SJCRH30 (cell line): ENCODE measurements at regions not wholly inside any gene's neighbourhood (a gene's known extent, or its start where the extent isn't known, plus 50 kb on each side); places are given as distances from the start of the nearest gene placed in this dataset.
"Not testable (repeated sequence)": the region's sequence is repeated elsewhere in the genome, so short reads cannot be mapped to it uniquely, and the experiment has no call there.

Experiments
- DNase-seq, 2 experiments: peaks; one replicate each; pipeline ENCODE4 v3.0.0-alpha.2; 2015 to 2020
- H3K27ac ChIP-seq: fragments of 250-450 bp; sonication (Bioruptor Pico); 2 replicates; pipeline ENCODE4 v1.5.1; 2020; ENCODE audit warnings: mild to moderate bottlenecking, moderate library complexity
- H3K27me3 ChIP-seq: fragments of 250-450 bp; sonication (Bioruptor Pico); 2 replicates; pipeline ENCODE4 v1.5.1; 2020; ENCODE audit warnings: mild to moderate bottlenecking, moderate library complexity
- H3K36me3 ChIP-seq: fragments of 250-450 bp; sonication (Bioruptor Pico); 2 replicates; pipeline ENCODE4 v1.5.1; 2020; ENCODE audit warnings: mild to moderate bottlenecking, moderate library complexity
- H3K4me1 ChIP-seq: fragments of 250-450 bp; sonication (Bioruptor Pico); 2 replicates; pipeline ENCODE4 v1.5.1; 2020; ENCODE audit warnings: mild to moderate bottlenecking, moderate library complexity
- H3K4me3 ChIP-seq: fragments of 250-450 bp; sonication (Bioruptor Pico); 2 replicates; pipeline ENCODE4 v1.5.1; 2020; ENCODE audit warnings: mild to moderate bottlenecking, moderate library complexity
- H3K9me3 ChIP-seq: fragments of 250-450 bp; sonication (Bioruptor Pico); replicated peaks from 2 replicates; pipeline ENCODE4 v1.5.1; 2020; ENCODE audit warnings: mild to moderate bottlenecking, moderate library complexity

DNA sequence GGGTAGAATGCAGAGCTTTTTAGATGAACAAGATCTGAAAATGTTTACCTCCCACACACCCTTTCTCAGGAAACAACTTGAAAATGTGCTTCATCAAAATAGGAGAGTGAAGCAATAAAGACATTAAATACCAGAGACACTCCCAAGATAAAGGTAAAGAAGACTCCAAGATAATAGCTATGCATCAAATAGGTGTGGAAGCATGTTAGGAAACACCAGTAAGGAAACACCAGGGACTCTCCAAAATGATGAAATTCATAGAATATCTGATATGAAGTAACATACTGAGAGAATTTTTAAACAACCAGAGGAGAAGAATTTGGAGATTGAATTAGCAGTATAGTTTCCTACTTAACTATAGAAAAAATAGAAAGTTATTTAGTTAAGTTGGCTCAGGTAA lies 57.0 kb downstream of the OR10A6 start:
- Histone ChIP-seq H3K4me1 (no peaks in the 10 kb centered on the region; the same call in 1 of the 2 replicates), H3K27ac (no peak overlapping the region), H3K9me3 (no peaks in the 10 kb centered on the region), H3K36me3 (0 out of 2 replicates have a peak, but pooled peaks cover 2% of the 10 kb centered on the region), H3K27me3 (no peaks in the 10 kb centered on the region), H3K4me3 (no peak overlapping the region)
- DNase-seq: no peak

DNA sequence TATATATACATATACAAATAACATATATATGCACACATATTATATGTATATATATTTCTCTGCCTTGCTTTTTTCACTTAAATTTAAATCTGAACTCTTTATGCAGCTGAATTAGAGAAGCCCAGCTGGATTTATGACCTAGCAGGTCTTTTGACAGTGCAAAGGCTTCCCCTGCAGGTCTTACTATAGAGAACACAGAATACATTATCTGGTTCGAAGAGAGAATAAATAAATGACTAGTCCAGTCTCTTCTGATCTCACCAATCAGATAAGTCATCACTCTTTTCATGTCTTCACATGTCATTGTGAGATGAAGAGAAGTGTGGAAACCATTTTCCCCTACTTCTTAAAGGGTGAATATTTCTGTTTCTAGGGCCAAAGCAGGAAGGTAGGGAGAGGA lies 58.2 kb downstream of the OR10A6 start:
- no peak for DNase-seq
- Histone ChIP-seq H3K9me3 (no peaks in the 10 kb centered on the region), H3K27ac (no peak overlapping the region), H3K4me1 (no peaks in the 10 kb centered on the region; the same call in 1 of the 2 replicates), H3K36me3 (0 out of 2 replicates have a peak, but pooled peaks cover 2% of the 10 kb centered on the region), H3K4me3 (no peak overlapping the region), H3K27me3 (no peaks in the 10 kb centered on the region)

DNA sequence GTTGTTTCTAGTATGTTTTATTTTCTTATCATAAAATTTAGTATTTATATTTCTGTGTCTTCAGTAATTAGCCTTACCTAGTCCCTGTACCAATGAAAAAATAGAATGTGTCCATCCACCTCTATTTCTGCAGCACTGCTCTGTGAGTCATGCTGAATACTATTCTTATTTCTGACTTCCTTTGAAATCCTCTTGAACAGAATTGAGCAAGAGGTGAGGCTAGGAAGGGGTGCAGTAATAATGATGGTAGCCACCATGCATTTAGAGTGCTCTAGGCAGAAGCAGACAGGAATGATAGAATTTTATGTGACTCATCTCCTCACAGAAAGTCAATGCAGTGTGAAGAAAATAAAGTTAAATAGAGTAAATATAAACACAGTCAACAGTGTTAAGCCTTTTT lies 60.0 kb downstream of the OR10A6 start:
- no peak overlapping the region for H3K27ac ChIP-seq
- H3K4me3 ChIP-seq: no peak overlapping the region
- no peaks in the 10 kb centered on the region for H3K4me1 ChIP-seq
- H3K9me3 ChIP-seq: no peaks in the 10 kb centered on the region
- DNase-seq: no peak
- H3K27me3 ChIP-seq: no peaks in the 10 kb centered on the region
- 0 out of 2 replicates have a peak, but pooled peaks cover 2% of the 10 kb centered on the region for H3K36me3 ChIP-seq

DNA sequence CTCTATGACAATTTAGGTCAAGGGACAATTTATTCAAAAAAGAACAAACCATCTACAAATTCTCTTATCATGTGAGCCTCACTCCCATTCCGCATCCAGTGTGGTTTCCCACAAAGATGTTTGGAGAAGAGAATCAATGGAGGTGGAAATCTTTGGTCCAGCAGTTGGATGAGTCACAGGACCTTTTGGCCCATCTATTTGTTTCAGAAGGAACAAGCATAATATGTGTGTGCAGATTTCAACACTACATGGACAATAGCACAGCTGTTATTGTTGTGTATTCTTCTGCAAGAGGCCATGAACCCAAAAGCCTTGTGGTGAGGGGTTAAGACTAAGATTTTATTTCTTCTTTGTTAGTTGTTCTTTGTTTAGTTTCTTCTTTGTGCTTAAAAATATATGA lies 61.6 kb downstream of the OR10A6 start:
- Histone ChIP-seq H3K27ac (no peak overlapping the region), H3K4me3 (no peak overlapping the region), H3K4me1 (no peaks in the 10 kb centered on the region), H3K27me3 (no peaks in the 10 kb centered on the region), H3K9me3 (no peaks in the 10 kb centered on the region), H3K36me3 (0 out of 2 replicates have a peak, but pooled peaks cover 2% of the 10 kb centered on the region)
- DNase-seq: no peak

DNA sequence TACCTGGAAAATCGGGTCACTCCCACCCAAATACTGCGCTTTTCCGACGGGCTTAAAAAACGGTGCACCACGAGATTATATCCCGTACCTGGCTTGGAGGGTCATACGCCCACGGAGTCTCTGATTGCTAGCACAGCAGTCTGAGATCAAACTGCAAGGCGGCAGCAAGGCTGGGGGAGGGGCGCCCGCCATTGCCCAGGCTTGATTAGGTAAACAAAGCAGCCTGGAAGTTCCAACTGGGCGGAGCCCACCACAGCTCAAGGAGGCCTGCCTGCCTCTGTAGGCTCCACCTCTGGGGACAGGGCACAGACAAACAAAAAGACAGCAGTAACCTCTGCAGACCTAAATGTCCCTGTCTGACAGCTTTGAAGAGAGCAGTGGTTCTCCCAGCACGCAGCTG lies 64.5 kb upstream of the OR5P2 start:
- H3K9me3 ChIP-seq, H3K27me3 ChIP-seq, H3K4me1 ChIP-seq, H3K27ac ChIP-seq, H3K36me3 ChIP-seq, DNase-seq, H3K4me3 ChIP-seq: not testable (repeated sequence)

DNA sequence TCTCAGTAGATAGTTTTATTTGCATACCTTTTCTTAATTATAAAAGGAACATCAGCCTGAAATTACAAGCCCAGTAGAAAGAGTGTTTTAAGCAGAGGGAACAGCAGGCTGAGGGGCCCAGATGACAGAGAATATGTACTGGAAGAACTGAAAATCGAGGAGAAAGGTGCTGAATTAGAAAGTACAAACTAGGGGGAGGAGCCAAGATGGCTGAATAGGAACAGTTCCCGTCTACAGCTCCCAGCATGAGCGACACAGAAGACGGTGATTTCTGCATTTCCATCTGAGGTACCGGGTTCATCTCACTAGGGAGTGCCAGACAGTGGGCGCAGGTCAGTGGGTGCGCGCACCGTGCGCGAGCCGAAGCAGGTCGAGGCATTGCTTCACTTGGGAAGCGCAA lies 64.1 kb upstream of the OR5P2 start:
- H3K4me1 ChIP-seq, DNase-seq, H3K9me3 ChIP-seq, H3K4me3 ChIP-seq, H3K27ac ChIP-seq, H3K36me3 ChIP-seq, H3K27me3 ChIP-seq: not testable (repeated sequence)

DNA sequence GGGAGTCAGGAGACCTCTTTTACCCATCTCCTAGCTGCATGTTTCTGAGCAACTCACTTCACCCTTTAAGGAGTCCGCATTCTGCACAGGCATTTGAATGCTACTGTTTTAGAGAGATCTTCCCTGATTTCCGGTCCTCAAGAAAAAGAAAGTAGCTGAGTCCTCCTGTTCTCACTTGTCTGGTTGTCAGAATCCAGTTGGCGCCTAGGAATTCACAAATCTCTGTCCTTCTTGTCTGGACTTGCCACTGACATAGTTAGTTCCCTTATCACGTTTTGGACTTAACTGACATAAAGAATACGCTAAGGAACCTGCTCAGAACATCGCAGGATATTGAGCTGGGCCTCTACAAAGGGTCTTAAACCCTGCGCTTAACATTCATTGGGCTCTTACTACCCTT lies 61.3 kb upstream of the OR5P2 start:
- peaks cover 5% of the 10 kb centered on the region; the same call in 1 of the 2 replicates for H3K4me1 ChIP-seq
- peak in 1 of 2 experiments; percentile 24 for DNase-seq

DNA sequence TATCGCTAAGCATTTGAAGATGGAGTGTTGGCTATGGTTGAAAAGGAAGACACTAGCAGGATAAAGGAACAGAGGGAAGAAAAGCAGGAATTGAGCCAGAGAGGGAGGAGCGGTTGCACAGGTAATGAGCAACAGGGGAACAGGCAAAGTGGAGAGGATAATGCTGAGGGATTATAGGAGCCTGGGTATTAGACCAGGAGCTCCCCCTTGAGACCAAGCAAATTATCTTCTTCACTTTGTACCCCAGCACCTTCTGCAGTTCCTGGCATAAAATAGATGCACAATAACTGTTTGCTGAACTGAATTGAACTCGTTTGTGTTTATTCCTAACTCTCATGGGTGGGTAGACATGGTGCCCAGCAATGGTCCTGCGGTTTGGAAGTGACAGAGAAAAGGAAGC lies 54.6 kb upstream of the OR5P2 start:
- DNase-seq: no peak
- Histone ChIP-seq H3K27ac (no peak overlapping the region), H3K27me3 (no peaks in the 10 kb centered on the region), H3K4me1 (no peaks in the 10 kb centered on the region), H3K4me3 (no peak overlapping the region), H3K36me3 (no peaks in the 10 kb centered on the region), H3K9me3 (no peaks in the 10 kb centered on the region)

More for the DNA sequence above, 61.3 kb upstream of the OR5P2 start:
- Histone ChIP-seq H3K36me3 (no peaks in the 10 kb centered on the region), H3K27me3 (no peaks in the 10 kb centered on the region), H3K27ac (peak overlapping the region; percentile 10; the same call in 1 of the 2 replicates), H3K9me3 (no peaks in the 10 kb centered on the region), H3K4me3 (no peak overlapping the region)

DNA sequence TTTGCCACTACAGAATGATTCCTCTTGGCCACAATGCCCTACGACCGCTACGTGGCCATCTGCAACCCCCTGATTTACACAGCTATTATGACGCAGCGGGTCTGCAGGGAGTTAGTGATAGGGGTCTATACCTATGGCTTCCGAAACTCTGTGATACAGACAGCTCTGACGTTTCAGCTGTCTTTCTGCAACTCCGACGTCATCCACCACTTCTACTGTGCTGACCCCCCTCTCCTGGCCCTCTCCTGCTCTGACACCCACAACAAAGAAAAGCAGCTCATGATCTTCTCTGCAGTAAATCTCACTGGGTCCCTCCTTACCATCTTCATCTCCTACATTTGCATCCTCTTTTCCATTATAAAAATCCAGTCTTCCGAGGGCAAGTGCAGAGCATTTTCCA lies 52.3 kb upstream of the OR5P2 start:
- DNase-seq: no peak
- H3K27me3 ChIP-seq: no peaks in the 10 kb centered on the region
- H3K4me1 ChIP-seq: no peaks in the 10 kb centered on the region
- no peaks in the 10 kb centered on the region for H3K36me3 ChIP-seq
- H3K27ac ChIP-seq: no peak overlapping the region
- no peaks in the 10 kb centered on the region for H3K9me3 ChIP-seq
- H3K4me3 ChIP-seq: no peak overlapping the region
